OCI-LY1 (cell line): ENCODE measurements at regions not wholly inside any gene's neighbourhood (a gene's known extent, or its start where the extent isn't known, plus 50 kb on each side); places are given as distances from the start of the nearest gene placed in this dataset.

Experiments used
- H2AFZ ChIP-seq: fragments of 200-600 bp; sonication (generic), shearing (Covaris generic); 2 replicates; pipeline ENCODE4 v1.6.0; 2014; ENCODE audit warnings: antibody characterized with exemption, mild to moderate bottlenecking, low read length
- H3F3A ChIP-seq: fragments of 200-600 bp; sonication (generic), shearing (Covaris generic); 2 replicates; pipeline ENCODE4 v1.6.0; 2014; ENCODE audit warnings: mild to moderate bottlenecking, antibody characterized with exemption, low read length, moderate library complexity; ENCODE audit not compliant: insufficient read depth
- H3K27ac ChIP-seq: fragments of 200-600 bp; sonication (generic); 2 replicates; pipeline ENCODE4 v1.5.1; 2014; ENCODE audit warnings: low read length, mixed run types, mild to moderate bottlenecking, low read depth; ENCODE audit not compliant: poor library complexity, severe bottlenecking
- H3K27me3 ChIP-seq: fragments of 200-600 bp; sonication (generic); 2 replicates; pipeline ENCODE4 v1.6.0; 2014; ENCODE audit warnings: antibody characterized with exemption, mild to moderate bottlenecking, low read length, moderate library complexity; ENCODE audit not compliant: insufficient read depth
- H3K36me3 ChIP-seq: fragments of 200-600 bp; sonication (generic); 2 replicates; pipeline ENCODE4 v1.6.1; 2014; ENCODE audit warnings: mild to moderate bottlenecking, antibody characterized with exemption, low read length, moderate library complexity, mixed read lengths; ENCODE audit not compliant: insufficient read depth
- H3K4me1 ChIP-seq: fragments of 200-600 bp; sonication (generic); 2 replicates; pipeline ENCODE4 v1.5.1; 2014; ENCODE audit warnings: mild to moderate bottlenecking, low read length, moderate library complexity; ENCODE audit not compliant: insufficient read depth, severe bottlenecking
- H3K4me2 ChIP-seq: fragments of 200-600 bp; sonication (generic), shearing (Covaris generic); 2 replicates; pipeline ENCODE4 v1.6.1; 2014; ENCODE audit warnings: low read length
- H3K4me3 ChIP-seq: fragments of 200-600 bp; sonication (generic); 2 replicates; pipeline ENCODE4 v1.5.1; 2014; ENCODE audit warnings: low read length, low read depth, mild to moderate bottlenecking, mixed read lengths; ENCODE audit not compliant: poor library complexity, severe bottlenecking
- H3K79me2 ChIP-seq: fragments of 200-600 bp; shearing (Covaris generic); 2 replicates; pipeline ENCODE4 v1.6.1; 2016; ENCODE audit warnings: mixed run types, low read length, mixed read lengths; ENCODE audit not compliant: insufficient read depth
- H3K9ac ChIP-seq: fragments of 200-600 bp; sonication (generic), shearing (Covaris generic); 2 replicates; pipeline ENCODE4 v1.6.1; 2014; ENCODE audit warnings: mild to moderate bottlenecking, low read length, mixed read lengths
- H3K9me2 ChIP-seq: fragments of 200-600 bp; sonication (generic), shearing (Covaris generic); 2 replicates; pipeline ENCODE4 v1.6.1; 2014; ENCODE audit warnings: low read depth, mild to moderate bottlenecking, low read length, mixed read lengths
- H3K9me3 ChIP-seq: fragments of 200-600 bp; shearing (Covaris generic); 2 replicates; pipeline ENCODE4 v1.6.1; 2014; ENCODE audit warnings: low read length, mixed read lengths
- H4K20me1 ChIP-seq: fragments of 200-600 bp; sonication (generic), shearing (Covaris generic); 2 replicates; pipeline ENCODE4 v1.6.0; 2016; ENCODE audit warnings: mild to moderate bottlenecking, low read length; ENCODE audit not compliant: insufficient read depth
- CTCF ChIP-seq: fragments of 200-600 bp; sonication (generic), shearing (Covaris generic); IDR thresholded peaks from 2 replicates; pipeline ENCODE4 v1.5.1; 2017; ENCODE audit warnings: mild to moderate bottlenecking, antibody characterized with exemption, low read length, moderate library complexity, mixed read lengths
- EZH2 ChIP-seq: fragments of 200-600 bp; sonication (generic), shearing (Covaris generic); IDR thresholded peaks from 2 replicates; pipeline ENCODE4 v1.8.0; 2017; ENCODE audit warnings: borderline replicate concordance, mixed run types, mild to moderate bottlenecking, antibody characterized with exemption, low read length, moderate library complexity, mixed read lengths

GRCh38 chr6:50510361-50510760, 203.0 kb upstream of the TFAP2D start:
- H3K4me3 ChIP-seq, result no peak overlapping the region
- no peaks in the 10 kb centered on the region for H4K20me1 ChIP-seq
- H3K27me3 ChIP-seq, result no peaks in the 10 kb centered on the region
- no peaks in the 10 kb centered on the region for H3K4me1 ChIP-seq
- no peaks in the 10 kb centered on the region for H3K79me2 ChIP-seq
- H3K36me3 ChIP-seq, result no peaks in the 10 kb centered on the region
- H3K27ac ChIP-seq, result no peak overlapping the region
- H3K9me3 ChIP-seq, result no peaks in the 10 kb centered on the region
- no peak overlapping the region for H3K4me2 ChIP-seq
- no peaks in the 10 kb centered on the region for H3K9me2 ChIP-seq
- TF ChIP-seq EZH2 (no peak), CTCF (no peak)
- H2AFZ ChIP-seq, result no peak overlapping the region
- H3F3A ChIP-seq, result no peaks in the 10 kb centered on the region
- H3K9ac ChIP-seq, result no peak overlapping the region

DNA sequence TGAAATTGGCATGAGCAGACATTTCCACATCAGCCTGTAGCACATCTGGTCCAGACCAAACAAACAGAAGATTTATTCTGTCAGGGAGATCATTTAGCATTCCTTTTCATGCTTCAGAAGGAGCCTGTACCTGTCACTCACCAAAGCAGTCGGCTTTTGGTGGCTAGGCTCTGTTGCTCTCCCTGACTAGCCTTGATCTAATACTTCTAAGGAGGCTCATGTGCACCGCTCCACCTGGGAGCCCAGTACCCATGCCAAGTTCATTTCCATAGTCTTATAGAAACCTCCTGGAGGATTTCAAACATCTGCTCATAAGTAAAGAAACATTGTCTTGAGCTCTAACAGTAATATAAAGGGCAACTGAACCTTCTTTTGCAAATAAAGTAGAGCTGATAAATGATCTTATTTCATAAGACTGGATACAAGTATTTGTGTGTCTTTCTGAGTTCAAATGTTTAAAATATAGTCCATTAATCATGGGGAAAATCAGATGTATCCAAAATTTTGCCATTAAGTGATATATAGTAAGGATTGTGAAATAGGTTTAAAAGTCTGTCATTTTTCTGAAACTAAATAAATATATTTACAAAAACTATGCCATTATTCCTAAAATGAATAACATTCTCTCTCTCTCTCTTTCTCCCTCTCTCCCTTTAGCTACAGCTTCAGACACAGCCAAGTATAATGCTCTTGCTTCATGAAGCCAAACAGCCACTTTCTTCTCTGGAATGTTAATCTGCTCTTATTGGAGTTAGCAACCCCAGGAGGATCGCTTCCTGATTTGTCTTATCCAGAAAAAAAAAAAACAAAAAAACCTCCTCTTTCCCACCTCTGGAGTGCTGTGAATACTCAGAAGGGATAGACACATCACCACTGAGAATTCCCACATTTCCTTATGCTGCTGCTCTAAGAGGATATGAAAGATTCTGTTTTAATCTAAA, 192.7 kb upstream of the TFAP2D start:
- no peaks in the 10 kb centered on the region for H3K9me3 ChIP-seq
- H3K4me3 ChIP-seq, result no peak overlapping the region
- H3K9ac ChIP-seq, result no peak overlapping the region
- no peaks in the 10 kb centered on the region for H3K36me3 ChIP-seq
- no peaks in the 10 kb centered on the region for H3F3A ChIP-seq
- H3K27me3 ChIP-seq, result no peaks in the 10 kb centered on the region
- no peak overlapping the region for H3K27ac ChIP-seq
- no peaks in the 10 kb centered on the region for H3K9me2 ChIP-seq
- no peak for TF ChIP-seq EZH2
- TF ChIP-seq CTCF, result no peak
- no peaks in the 10 kb centered on the region for H3K4me1 ChIP-seq
- H2AFZ ChIP-seq, result no peak overlapping the region
- no peak overlapping the region for H3K4me2 ChIP-seq
- H4K20me1 ChIP-seq, result no peaks in the 10 kb centered on the region
- H3K79me2 ChIP-seq, result no peaks in the 10 kb centered on the region

DNA sequence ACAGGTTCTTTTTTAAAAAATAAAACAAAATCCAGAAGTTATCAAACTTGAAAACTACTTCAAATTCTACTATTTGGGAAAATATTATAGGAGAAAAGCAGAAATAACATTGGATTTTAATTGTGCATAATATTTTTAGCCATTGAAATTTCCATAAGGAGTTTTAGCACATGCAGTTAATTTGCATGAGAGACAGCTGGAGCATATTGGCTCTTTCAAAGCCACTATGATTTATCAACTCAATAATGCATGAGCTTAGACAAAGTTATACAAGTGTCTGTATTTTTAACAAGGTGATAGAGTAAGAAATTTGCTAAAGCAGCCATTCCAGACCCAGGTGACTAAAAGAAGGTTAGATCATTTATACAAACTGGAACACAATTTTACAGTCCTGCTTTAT, 189.0 kb upstream of the TFAP2D start:
- H3K4me1 ChIP-seq, result no peaks in the 10 kb centered on the region
- H3K79me2 ChIP-seq, result no peaks in the 10 kb centered on the region
- H3K27me3 ChIP-seq, result no peaks in the 10 kb centered on the region
- H3K4me2 ChIP-seq, result no peak overlapping the region
- H3K27ac ChIP-seq, result no peak overlapping the region
- no peaks in the 10 kb centered on the region for H3F3A ChIP-seq
- no peaks in the 10 kb centered on the region for H4K20me1 ChIP-seq
- no peak overlapping the region for H3K4me3 ChIP-seq
- H3K9me3 ChIP-seq, result no peaks in the 10 kb centered on the region
- H3K9ac ChIP-seq, result no peak overlapping the region
- no peaks in the 10 kb centered on the region for H3K9me2 ChIP-seq
- no peak overlapping the region for H2AFZ ChIP-seq
- no peaks in the 10 kb centered on the region for H3K36me3 ChIP-seq
- TF ChIP-seq CTCF (no peak), EZH2 (no peak)
